HG02588 (cell line): ENCODE measurements at regions not wholly inside any gene's neighbourhood (a gene's known extent, or its start where the extent isn't known, plus 50 kb on each side); places are given as distances from the start of the nearest gene placed in this dataset.
A peak's percentile ranks its signal among the peaks of the same experiment; 100 is the strongest.

Experiments used
- ATAC-seq: cut with Tn5 transposase; IDR thresholded peaks from one replicate; pipeline ENCODE4 v1.9.1; 2021; ENCODE audit warnings: mild to moderate bottlenecking, moderate library complexity; ENCODE audit not compliant: unreplicated experiment

GRCh38 chr2:8086796-8087479, 594.9 kb upstream of the ID2 start:
- ATAC-seq = no peak

GRCh38 chr2:8087480-8087840, 594.4 kb upstream of the ID2 start:
- no peak for ATAC-seq

GRCh38 chr2:8088810-8089209, 593.0 kb upstream of the ID2 start:
- ATAC-seq = no peak

- no peak for ATAC-seq
Observed at GRCh38 chr2:8089596-8089995, 592.3 kb upstream of the ID2 start.

- ATAC-seq = no peak
Observed at GRCh38 chr2:8090748-8091700, 590.8 kb upstream of the ID2 start.

GRCh38 chr2:8094526-8094925, 587.3 kb upstream of the ID2 start:
- no peak for ATAC-seq

GRCh38 chr2:8095978-8096377, 585.9 kb upstream of the ID2 start:
- no peak for ATAC-seq

GRCh38 chr2:8096484-8096883, 585.4 kb upstream of the ID2 start:
- ATAC-seq = no peak

- no peak for ATAC-seq
Observed at GRCh38 chr2:8098476-8099266, 583.2 kb upstream of the ID2 start.

- ATAC-seq = no peak
Observed at GRCh38 chr2:8099267-8099582, 582.6 kb upstream of the ID2 start.

- no peak for ATAC-seq
Observed at GRCh38 chr2:8101614-8102277, 580.1 kb upstream of the ID2 start.

GRCh38 chr2:8102470-8102869, 579.4 kb upstream of the ID2 start:
- no peak for ATAC-seq

GRCh38 chr2:8103085-8103708, 578.7 kb upstream of the ID2 start:
- no peak for ATAC-seq

- ATAC-seq = no peak
Observed at GRCh38 chr2:8107150-8107549, 574.7 kb upstream of the ID2 start.

GRCh38 chr2:8107621-8108378, 574.1 kb upstream of the ID2 start:
- no peak for ATAC-seq

- ATAC-seq = no peak
Observed at GRCh38 chr2:8110716-8111115, 571.1 kb upstream of the ID2 start.

- no peak for ATAC-seq
Observed at GRCh38 chr2:8111193-8111592, 570.7 kb upstream of the ID2 start.

- ATAC-seq = no peak
Observed at GRCh38 chr2:8115456-8115855, 566.4 kb upstream of the ID2 start.

- ATAC-seq = no peak
Observed at GRCh38 chr2:8115966-8116365, 565.9 kb upstream of the ID2 start.

GRCh38 chr2:8116661-8117060, 565.2 kb upstream of the ID2 start:
- peak; percentile 98 for ATAC-seq
